ENCODE measurements at regions not wholly inside any gene's neighbourhood (a gene's known extent, or its start where the extent isn't known, plus 50 kb on each side); places are given as distances from the start of the nearest gene placed in this dataset.

GRCh38 chr3:109683746-109684145 lies 346.4 kb upstream of the DPPA4 start:
- TF ChIP-seq ZNF717 (CRISPR knock-in tag; IDR thresholded peaks at IDR 0.05): no peak
- TF ChIP-seq HDAC3 (IDR thresholded peaks at IDR 0.05; ENCODE audit: borderline replicate concordance, partially characterized antibody): no peak
- no peak for TF ChIP-seq EWSR1 (IDR thresholded peaks at IDR 0.05; ENCODE audit: borderline replicate concordance, low read depth, partially characterized antibody)
- TF ChIP-seq HEY1 (CRISPR knock-in tag; IDR thresholded peaks at IDR 0.05; ENCODE audit: borderline replicate concordance): no peak
- TF ChIP-seq, protein P1, sequence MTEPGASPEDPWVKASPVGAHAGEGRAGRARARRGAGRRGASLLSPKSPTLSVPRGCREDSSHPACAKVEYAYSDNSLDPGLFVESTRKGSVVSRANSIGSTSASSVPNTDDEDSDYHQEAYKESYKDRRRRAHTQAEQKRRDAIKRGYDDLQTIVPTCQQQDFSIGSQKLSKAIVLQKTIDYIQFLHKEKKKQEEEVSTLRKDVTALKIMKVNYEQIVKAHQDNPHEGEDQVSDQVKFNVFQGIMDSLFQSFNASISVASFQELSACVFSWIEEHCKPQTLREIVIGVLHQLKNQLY (CRISPR knock-in tag; conservative IDR thresholded peaks at IDR 0.05): no peak
- TF ChIP-seq ZNF695 (CRISPR knock-in tag; IDR thresholded peaks at IDR 0.05): no peak
- no peak for TF ChIP-seq ZNF551 (CRISPR knock-in tag; IDR thresholded peaks at IDR 0.05)
- no peak for TF ChIP-seq CBFA2T2 (conservative IDR thresholded peaks at IDR 0.05)
- TF ChIP-seq ATF4 (CRISPR knock-in tag; IDR thresholded peaks at IDR 0.05): no peak
- TF ChIP-seq SRF (CRISPR knock-in tag; IDR thresholded peaks at IDR 0.05): no peak
- TF ChIP-seq ZKSCAN3 (CRISPR knock-in tag; IDR thresholded peaks at IDR 0.05): no peak
- TF ChIP-seq MYNN (IDR thresholded peaks at IDR 0.05): no peak
- no peak for TF ChIP-seq MYNN (CRISPR knock-in tag; IDR thresholded peaks at IDR 0.05)
- TF ChIP-seq CSDE1 (IDR thresholded peaks at IDR 0.05): no peak
- no peak overlapping the region for H3K4me3 ChIP-seq
- H3K9me1 ChIP-seq (ENCODE audit: control insufficient read depth, insufficient read depth, low read length): no peaks in the 10 kb centered on the region
- no peaks in the 10 kb centered on the region for H3K79me2 ChIP-seq (ENCODE audit: control insufficient read depth, insufficient read depth, low read length)
- CTCF ChIA-PET (ENCODE audit: low intra/inter-chr PET ratio): no interaction called here
- no peak overlapping the region for H3K27ac ChIP-seq (ENCODE audit: extremely low read depth, low read depth, low read length)
- H3K9ac ChIP-seq (ENCODE audit: insufficient read depth in 1 of 2, low read depth in 2 of 2, low read length in 2 of 2): no peak overlapping the region
- no peaks in the 10 kb centered on the region for H4K20me1 ChIP-seq (replicated peaks; ENCODE audit: control insufficient read depth, insufficient read depth, low read length)
- no peaks in the 10 kb centered on the region for H3K36me3 ChIP-seq (ENCODE audit: control insufficient read depth, insufficient read depth, low read length)
- no peak overlapping the region for H2AFZ ChIP-seq (ENCODE audit: low read depth, low read length)
- no peak for ATAC-seq
- in situ Hi-C loops (cut with MboI) (no loop called here), intact Hi-C loops (cut with micrococcal nuclease) (no loop called here)
- H3K9me3 ChIP-seq (replicated peaks; ENCODE audit: control insufficient read depth, insufficient read depth, low read depth, low read length): no peaks in the 10 kb centered on the region
- H3K4me2 ChIP-seq (ENCODE audit: insufficient read depth, low read length): no peak overlapping the region
- FAIRE-seq: no peak
- no peak for DNase-seq (ENCODE audit: extremely low read depth in 1 of 4, low spot score in 3 of 4)
- no peaks in the 10 kb centered on the region for H3K27me3 ChIP-seq (ENCODE audit: control insufficient read depth in 2 of 2, insufficient read depth in 2 of 2, low read length in 2 of 2)
- no peaks in the 10 kb centered on the region for H3K4me1 ChIP-seq (replicated peaks in 1 of 2; ENCODE audit: control insufficient read depth in 2 of 2, insufficient read depth in 2 of 2, low read length in 2 of 2)
- POLR2A ChIA-PET: no interaction called here
- no TSS peak for BruUV-seq (replicated peaks)

Data from K562 (cell line).